ENCODE measurements at regions not wholly inside any gene's neighbourhood (a gene's known extent, or its start where the extent isn't known, plus 50 kb on each side); places are given as distances from the start of the nearest gene placed in this dataset.

DNA sequence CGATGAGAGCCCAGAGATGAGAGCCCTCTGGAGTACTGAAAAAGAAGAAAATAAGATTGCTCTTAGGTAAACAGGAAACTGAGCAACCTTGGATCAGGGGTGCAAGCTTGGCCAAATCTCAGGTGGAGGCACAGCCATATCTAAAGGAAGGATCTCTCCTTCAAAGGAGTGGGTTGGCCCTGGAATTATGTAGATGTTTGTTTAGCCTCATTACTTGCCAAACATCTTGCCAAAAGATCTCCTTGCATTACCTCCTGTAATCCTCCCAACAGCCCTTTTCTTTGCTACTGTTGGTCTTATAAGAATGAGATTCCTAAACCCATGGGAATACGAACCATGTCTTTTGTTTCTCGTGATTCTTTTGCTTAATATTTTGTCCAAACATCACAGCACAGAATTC lies 332.6 kb upstream of the NCKAP5 start:
- TF ChIP-seq YY1 (IDR thresholded peaks at IDR 0.05; ENCODE audit: extremely low read depth, insufficient replicate concordance, low read depth, low read length): no peak
- TF ChIP-seq SIN3A (IDR thresholded peaks at IDR 0.05; ENCODE audit: low read depth): no peak
- no peak for TF ChIP-seq FOSL1 (IDR thresholded peaks at IDR 0.05; ENCODE audit: low read depth)
- TF ChIP-seq, protein P1, sequence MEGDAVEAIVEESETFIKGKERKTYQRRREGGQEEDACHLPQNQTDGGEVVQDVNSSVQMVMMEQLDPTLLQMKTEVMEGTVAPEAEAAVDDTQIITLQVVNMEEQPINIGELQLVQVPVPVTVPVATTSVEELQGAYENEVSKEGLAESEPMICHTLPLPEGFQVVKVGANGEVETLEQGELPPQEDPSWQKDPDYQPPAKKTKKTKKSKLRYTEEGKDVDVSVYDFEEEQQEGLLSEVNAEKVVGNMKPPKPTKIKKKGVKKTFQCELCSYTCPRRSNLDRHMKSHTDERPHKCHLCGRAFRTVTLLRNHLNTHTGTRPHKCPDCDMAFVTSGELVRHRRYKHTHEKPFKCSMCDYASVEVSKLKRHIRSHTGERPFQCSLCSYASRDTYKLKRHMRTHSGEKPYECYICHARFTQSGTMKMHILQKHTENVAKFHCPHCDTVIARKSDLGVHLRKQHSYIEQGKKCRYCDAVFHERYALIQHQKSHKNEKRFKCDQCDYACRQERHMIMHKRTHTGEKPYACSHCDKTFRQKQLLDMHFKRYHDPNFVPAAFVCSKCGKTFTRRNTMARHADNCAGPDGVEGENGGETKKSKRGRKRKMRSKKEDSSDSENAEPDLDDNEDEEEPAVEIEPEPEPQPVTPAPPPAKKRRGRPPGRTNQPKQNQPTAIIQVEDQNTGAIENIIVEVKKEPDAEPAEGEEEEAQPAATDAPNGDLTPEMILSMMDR (IDR thresholded peaks at IDR 0.05 in 2 of 3, conservative IDR thresholded peaks at IDR 0.05 in 1 of 3; ENCODE audit: borderline replicate concordance in 1 of 3, insufficient read depth in 1 of 3, low read depth in 2 of 3, low read length in 2 of 3): no peak
